DND-41 (cell line): ENCODE measurements at regions not wholly inside any gene's neighbourhood (a gene's known extent, or its start where the extent isn't known, plus 50 kb on each side); places are given as distances from the start of the nearest gene placed in this dataset.

Experiments used
- ATAC-seq: fragments of 200-7000 bp; cut with Tn5 transposase; 3 replicates; pipeline ENCODE4 v1.9.1; 2021; ENCODE audit warnings: low read depth; ENCODE audit not compliant: insufficient read depth
- DNase-seq: peaks from one replicate; pipeline ENCODE4 v3.0.0-alpha.2; 2020
- H2AFZ ChIP-seq: 2 replicates; pipeline ENCODE4 v1.6.0; 2012; ENCODE audit warnings: low read depth, low read length
- H3K27ac ChIP-seq: 2 replicates; pipeline ENCODE4 v1.5.1; 2012; ENCODE audit warnings: low read length, inconsistent platforms
- H3K27me3 ChIP-seq: fragments of 200-600 bp; sonication (generic); 2 replicates; pipeline ENCODE4 v1.6.0; 2012; ENCODE audit warnings: low read length, mild to moderate bottlenecking, inconsistent platforms; ENCODE audit not compliant: insufficient read depth, poor library complexity
- H3K36me3 ChIP-seq: 2 replicates; pipeline ENCODE4 v1.5.1; 2012; ENCODE audit warnings: low read length, inconsistent platforms; ENCODE audit not compliant: insufficient read depth
- H3K4me1 ChIP-seq: 2 replicates; pipeline ENCODE4 v1.5.1; 2012; ENCODE audit warnings: mild to moderate bottlenecking, low read length; ENCODE audit not compliant: insufficient read depth
- H3K4me2 ChIP-seq: 2 replicates; pipeline ENCODE4 v1.6.0; 2012; ENCODE audit warnings: mild to moderate bottlenecking, moderate library complexity, low read length, inconsistent platforms; ENCODE audit not compliant: insufficient read depth
- H3K4me3 ChIP-seq, 2 experiments: fragments of 200-600 bp in 1 of 2; shearing (Covaris generic) in 1 of 2; 2 replicates each; pipeline ENCODE4 v1.5.1; 2012 to 2016; ENCODE audit warnings: inconsistent platforms in 2 of 2, low read length in 2 of 2, mild to moderate bottlenecking in 2 of 2, low read depth in 1 of 2, moderate library complexity in 1 of 2
- H3K79me2 ChIP-seq: 2 replicates; pipeline ENCODE4 v1.6.0; 2012; ENCODE audit warnings: low read length, inconsistent platforms; ENCODE audit not compliant: insufficient read depth
- H3K9ac ChIP-seq: 2 replicates; pipeline ENCODE4 v1.6.0; 2012; ENCODE audit warnings: low read depth, mild to moderate bottlenecking, inconsistent platforms, low read length, moderate library complexity
- H3K9me3 ChIP-seq: 2 replicates; pipeline ENCODE4 v1.5.1; 2012; ENCODE audit warnings: low read length, moderate library complexity, mild to moderate bottlenecking, inconsistent platforms; ENCODE audit not compliant: insufficient read depth, severe bottlenecking
- H4K20me1 ChIP-seq: 2 replicates; pipeline ENCODE4 v1.6.0; 2012; ENCODE audit warnings: low read length; ENCODE audit not compliant: insufficient read depth
- CTCF ChIP-seq: IDR thresholded peaks from 2 replicates; pipeline ENCODE4 v1.5.1; 2012; ENCODE audit warnings: borderline replicate concordance, low read length, moderate library complexity, mild to moderate bottlenecking; ENCODE audit not compliant: poor library complexity, severe bottlenecking; ENCODE audit errors: extremely low read depth
- EZH2 ChIP-seq: IDR thresholded peaks from 3 replicates; pipeline ENCODE4 v1.6.1; 2012; ENCODE audit warnings: borderline replicate concordance, low read depth, mild to moderate bottlenecking, moderate library complexity, low read length, inconsistent platforms; ENCODE audit not compliant: severe bottlenecking

- Histone ChIP-seq H3K27me3 (no peaks in the 10 kb centered on the region), H2AFZ (no peak overlapping the region), H3K4me3 (no peak overlapping the region), H3K9me3 (no peaks in the 10 kb centered on the region), H3K36me3 (no peaks in the 10 kb centered on the region), H3K4me1 (peaks cover 31% of the 10 kb centered on the region), H3K4me2 (no peak overlapping the region), H3K9ac (no peak overlapping the region), H3K79me2 (no peaks in the 10 kb centered on the region), H3K27ac (no peak overlapping the region), H4K20me1 (no peaks in the 10 kb centered on the region)
- ATAC-seq (no peak), DNase-seq (no peak)
- no peak for TF ChIP-seq CTCF
- TF ChIP-seq EZH2: no peak
Measured at GRCh38 chr14:22384167-22384549, 204.9 kb downstream of the DAD1 start.

DNA sequence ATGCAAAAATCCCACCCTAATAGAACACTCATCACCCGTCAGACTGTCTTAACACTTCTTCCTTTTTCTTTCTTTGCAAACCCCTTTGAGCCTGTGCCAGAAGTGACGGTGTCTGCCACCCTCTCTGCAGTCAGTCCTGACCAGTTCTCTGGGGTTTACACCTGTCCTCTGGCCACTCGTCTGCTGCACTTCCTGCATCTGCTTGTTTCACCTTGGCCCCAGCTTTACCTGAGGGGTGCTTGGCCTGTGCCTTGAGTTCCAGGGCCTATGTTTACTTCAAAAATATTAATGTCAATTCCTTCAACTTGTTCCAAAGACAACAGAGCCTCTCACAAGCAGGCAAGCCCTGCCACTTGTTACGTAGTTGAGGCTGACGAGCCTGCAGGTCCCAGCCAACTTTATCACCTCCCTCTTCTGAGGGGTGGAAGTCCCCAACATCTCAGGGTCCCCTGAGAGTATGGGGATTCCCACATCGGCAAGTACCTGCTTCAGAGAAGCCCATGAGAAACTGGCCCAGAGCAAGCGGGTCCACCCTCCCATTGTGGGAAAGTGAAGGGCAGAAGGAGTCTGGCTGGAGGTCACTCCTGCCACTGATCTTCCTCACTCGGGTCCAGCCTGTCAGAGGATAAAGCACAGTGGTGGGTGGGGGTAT is 205.4 kb downstream of the DAD1 start:
- no peak for TF ChIP-seq EZH2
- no peak for TF ChIP-seq CTCF
- Histone ChIP-seq H3K9me3 (no peaks in the 10 kb centered on the region), H2AFZ (no peak overlapping the region), H3K4me2 (no peak overlapping the region), H4K20me1 (no peaks in the 10 kb centered on the region), H3K4me1 (peaks cover 25% of the 10 kb centered on the region), H3K27me3 (no peaks in the 10 kb centered on the region), H3K36me3 (no peaks in the 10 kb centered on the region), H3K9ac (no peak overlapping the region), H3K4me3 (no peak overlapping the region), H3K27ac (no peak overlapping the region), H3K79me2 (no peaks in the 10 kb centered on the region)
- no peak for DNase-seq
- no peak for ATAC-seq

DNA sequence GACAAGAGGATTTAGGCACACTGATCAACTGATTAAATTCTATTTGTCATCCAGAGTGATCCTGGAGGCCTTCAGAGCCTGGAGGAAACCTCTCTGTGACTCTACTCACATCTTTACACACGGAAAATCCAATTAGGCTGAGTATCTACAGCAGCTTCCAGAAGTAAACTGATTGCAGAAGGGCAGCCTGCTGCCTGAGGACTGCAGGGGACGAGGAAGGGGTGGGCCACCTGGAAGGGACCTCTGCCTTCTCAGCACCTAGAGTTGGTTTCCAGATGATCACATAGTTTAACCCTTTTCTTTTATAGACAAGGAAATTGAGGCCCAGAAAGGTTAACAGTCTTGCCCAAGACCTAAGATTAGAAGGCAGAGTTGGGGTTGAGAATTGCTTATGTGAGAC is 206.1 kb downstream of the DAD1 start:
- no peak overlapping the region for H3K4me2 ChIP-seq
- H3K27me3 ChIP-seq: no peaks in the 10 kb centered on the region
- no peaks in the 10 kb centered on the region for H4K20me1 ChIP-seq
- H3K9ac ChIP-seq: no peak overlapping the region
- no peak overlapping the region for H3K4me3 ChIP-seq
- no peak overlapping the region for H3K27ac ChIP-seq
- H3K4me1 ChIP-seq: peaks cover 19% of the 10 kb centered on the region
- no peaks in the 10 kb centered on the region for H3K36me3 ChIP-seq
- H3K9me3 ChIP-seq: no peaks in the 10 kb centered on the region
- ATAC-seq (no peak), DNase-seq (no peak)
- H3K79me2 ChIP-seq: no peaks in the 10 kb centered on the region
- no peak overlapping the region for H2AFZ ChIP-seq
- TF ChIP-seq CTCF (no peak), EZH2 (no peak)
